ENCODE measurements at regions not wholly inside any gene's neighbourhood (a gene's known extent, or its start where the extent isn't known, plus 50 kb on each side); places are given as distances from the start of the nearest gene placed in this dataset.

DNA sequence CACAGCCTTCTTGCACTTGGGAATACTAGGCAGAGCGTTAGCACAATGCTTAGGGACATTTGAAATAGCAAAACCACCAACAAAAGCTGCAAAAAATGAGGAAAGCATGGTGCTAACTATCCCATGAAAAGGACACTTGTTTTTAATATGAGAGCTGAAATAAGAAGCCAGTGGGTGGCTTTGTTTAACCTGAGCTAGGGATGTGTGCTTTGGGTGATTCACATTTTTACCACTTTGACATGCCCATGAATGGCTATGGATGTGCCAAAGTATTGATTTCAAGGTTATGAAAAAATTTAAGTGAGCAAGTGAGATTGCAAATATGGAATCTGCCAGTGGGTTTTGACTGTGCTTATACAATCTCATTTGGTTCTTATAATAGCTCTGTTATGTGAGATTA lies 67.3 kb downstream of the DMRT2 start:
- TF ChIP-seq, protein P1, sequence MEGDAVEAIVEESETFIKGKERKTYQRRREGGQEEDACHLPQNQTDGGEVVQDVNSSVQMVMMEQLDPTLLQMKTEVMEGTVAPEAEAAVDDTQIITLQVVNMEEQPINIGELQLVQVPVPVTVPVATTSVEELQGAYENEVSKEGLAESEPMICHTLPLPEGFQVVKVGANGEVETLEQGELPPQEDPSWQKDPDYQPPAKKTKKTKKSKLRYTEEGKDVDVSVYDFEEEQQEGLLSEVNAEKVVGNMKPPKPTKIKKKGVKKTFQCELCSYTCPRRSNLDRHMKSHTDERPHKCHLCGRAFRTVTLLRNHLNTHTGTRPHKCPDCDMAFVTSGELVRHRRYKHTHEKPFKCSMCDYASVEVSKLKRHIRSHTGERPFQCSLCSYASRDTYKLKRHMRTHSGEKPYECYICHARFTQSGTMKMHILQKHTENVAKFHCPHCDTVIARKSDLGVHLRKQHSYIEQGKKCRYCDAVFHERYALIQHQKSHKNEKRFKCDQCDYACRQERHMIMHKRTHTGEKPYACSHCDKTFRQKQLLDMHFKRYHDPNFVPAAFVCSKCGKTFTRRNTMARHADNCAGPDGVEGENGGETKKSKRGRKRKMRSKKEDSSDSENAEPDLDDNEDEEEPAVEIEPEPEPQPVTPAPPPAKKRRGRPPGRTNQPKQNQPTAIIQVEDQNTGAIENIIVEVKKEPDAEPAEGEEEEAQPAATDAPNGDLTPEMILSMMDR (IDR thresholded peaks at IDR 0.05; ENCODE audit: insufficient read depth, low read length, poor library complexity, severe bottlenecking): no peak
- no peak for TF ChIP-seq EZH2phosphoT487 (conservative IDR thresholded peaks at IDR 0.05; ENCODE audit: low read length)
